Raji (cell line): ENCODE measurements at regions not wholly inside any gene's neighbourhood (a gene's known extent, or its start where the extent isn't known, plus 50 kb on each side); places are given as distances from the start of the nearest gene placed in this dataset.

Source experiments
- POLR2A ChIP-seq: IDR thresholded peaks from 2 replicates; pipeline ENCODE4 v1.6.1; 2011; ENCODE audit warnings: low read depth, low read length, control low read depth; ENCODE audit not compliant: insufficient read depth

- TF ChIP-seq POLR2A: no peak
These were observed 334.8 kb upstream of the KLF3 start for GRCh38 chr4:38328989-38329729.

- no peak for TF ChIP-seq POLR2A
These were observed 333.7 kb upstream of the KLF3 start for GRCh38 chr4:38330321-38330720.

GRCh38 chr4:38330936-38331335 is 333.1 kb upstream of the KLF3 start:
- TF ChIP-seq POLR2A: no peak

GRCh38 chr4:38332699-38333098 is 331.3 kb upstream of the KLF3 start:
- no peak for TF ChIP-seq POLR2A

GRCh38 chr4:38333219-38333618 is 330.8 kb upstream of the KLF3 start:
- TF ChIP-seq POLR2A: no peak

- TF ChIP-seq POLR2A: no peak
These were observed 329.2 kb upstream of the KLF3 start for GRCh38 chr4:38334791-38335190.

- TF ChIP-seq POLR2A: no peak
These were observed 320.4 kb upstream of the KLF3 start for GRCh38 chr4:38343608-38344007.

- TF ChIP-seq POLR2A: no peak
These were observed 319.1 kb upstream of the KLF3 start for GRCh38 chr4:38344929-38345328.

- TF ChIP-seq POLR2A: no peak
These were observed 316.7 kb upstream of the KLF3 start for GRCh38 chr4:38347251-38347650.

- no peak for TF ChIP-seq POLR2A
These were observed 309.6 kb upstream of the KLF3 start for GRCh38 chr4:38354421-38354820.

- TF ChIP-seq POLR2A: no peak
These were observed 309.1 kb upstream of the KLF3 start for GRCh38 chr4:38354872-38355271.

GRCh38 chr4:38356686-38357085 is 307.3 kb upstream of the KLF3 start:
- TF ChIP-seq POLR2A: no peak

GRCh38 chr4:38357546-38357945 is 306.5 kb upstream of the KLF3 start:
- TF ChIP-seq POLR2A: no peak

GRCh38 chr4:38359113-38359512 is 304.9 kb upstream of the KLF3 start:
- no peak for TF ChIP-seq POLR2A

- TF ChIP-seq POLR2A: no peak
These were observed 303.8 kb upstream of the KLF3 start for GRCh38 chr4:38360201-38360600.

- TF ChIP-seq POLR2A: no peak
These were observed 299.5 kb upstream of the KLF3 start for GRCh38 chr4:38364383-38364963.

- TF ChIP-seq POLR2A: no peak
These were observed 298.7 kb upstream of the KLF3 start for GRCh38 chr4:38365261-38365660.
